ENCODE measurements at regions not wholly inside any gene's neighbourhood (a gene's known extent, or its start where the extent isn't known, plus 50 kb on each side); places are given as distances from the start of the nearest gene placed in this dataset.

- H3K4me3 ChIP-seq, result no peak overlapping the region
- FAIRE-seq (no peak), ATAC-seq (no peak), DNase-seq (ENCODE audit: extremely low read depth in 1 of 4, low spot score in 3 of 4) (no peak)
- no peaks in the 10 kb centered on the region for H3K9me3 ChIP-seq (replicated peaks; ENCODE audit: control insufficient read depth, insufficient read depth, low read depth, low read length)
- H3K27me3 ChIP-seq (ENCODE audit: control insufficient read depth in 2 of 2, insufficient read depth in 2 of 2, low read length in 2 of 2), result no peaks in the 10 kb centered on the region
- no peaks in the 10 kb centered on the region for H4K20me1 ChIP-seq (replicated peaks; ENCODE audit: control insufficient read depth, insufficient read depth, low read length)
- ChIA-PET POLR2A (interaction anchor here (0.6 kb wide), 1 partner anchor 20 kb away, joined by 3 read pairs; no protein-coding TSS in a partner anchor), CTCF (ENCODE audit: low intra/inter-chr PET ratio) (no interaction called here)
- H3K9ac ChIP-seq (ENCODE audit: insufficient read depth in 1 of 2, low read depth in 2 of 2, low read length in 2 of 2), result no peak overlapping the region
- no peaks in the 10 kb centered on the region for H3K79me2 ChIP-seq (ENCODE audit: control insufficient read depth, insufficient read depth, low read length)
- H3K27ac ChIP-seq (ENCODE audit: extremely low read depth, low read depth, low read length), result no peak overlapping the region
- intact Hi-C loops (cut with micrococcal nuclease), result no loop called here
- in situ Hi-C loops (cut with MboI), result no loop called here
- no peak for TF ChIP-seq ARID4B (CRISPR knock-in tag; IDR thresholded peaks at IDR 0.05)
- TF ChIP-seq CTCFL (IDR thresholded peaks at IDR 0.05; ENCODE audit: borderline replicate concordance, insufficient read depth, low read depth, low read length, poor library complexity, severe bottlenecking), result no peak
- no peak for TF ChIP-seq MAFK (IDR thresholded peaks at IDR 0.05; ENCODE audit: low read length)
- no peak overlapping the region for H2AFZ ChIP-seq (ENCODE audit: low read depth, low read length)
- H3K9me1 ChIP-seq (ENCODE audit: control insufficient read depth, insufficient read depth, low read length), result no peaks in the 10 kb centered on the region
- BruUV-seq (replicated peaks), result no TSS peak
- WGBS (ENCODE audit: insufficient coverage, low coverage, missing lambda C conversion rate), result 0% methylated on average over 2 of the region's 2 CpGs
- no peaks in the 10 kb centered on the region for H3K4me1 ChIP-seq (replicated peaks in 1 of 2; ENCODE audit: control insufficient read depth in 2 of 2, insufficient read depth in 2 of 2, low read length in 2 of 2)
- no peaks in the 10 kb centered on the region for H3K36me3 ChIP-seq (ENCODE audit: control insufficient read depth, insufficient read depth, low read length)
- H3K4me2 ChIP-seq (ENCODE audit: insufficient read depth, low read length), result no peak overlapping the region
These were observed 79.3 kb upstream of the IL1RAPL2 start for GRCh38 chrX:104486691-104487090.

Measured in K562 (cell line).